NT2/D1 (cell line): ENCODE measurements at regions not wholly inside any gene's neighbourhood (a gene's known extent, or its start where the extent isn't known, plus 50 kb on each side); places are given as distances from the start of the nearest gene placed in this dataset.
"Not testable (repeated sequence)": the region's sequence is repeated elsewhere in the genome, so short reads cannot be mapped to it uniquely, and the experiment has no call there.

ENCODE experiments used
- DNase-seq: peaks from one replicate; pipeline ENCODE4 v3.0.0-alpha.2; 2011; ENCODE audit warnings: low read depth, low spot score
- H3K27me3 ChIP-seq: 2 replicates; pipeline ENCODE4 v1.6.0; 2011; ENCODE audit warnings: mild to moderate bottlenecking; ENCODE audit not compliant: insufficient read length, insufficient read depth
- H3K36me3 ChIP-seq: 2 replicates; pipeline ENCODE4 v1.6.1; 2011; ENCODE audit warnings: mild to moderate bottlenecking, low read length, mixed read lengths; ENCODE audit not compliant: insufficient read depth, insufficient read length
- H3K4me1 ChIP-seq: 2 replicates; pipeline ENCODE4 v1.5.1; 2011; ENCODE audit not compliant: insufficient read depth, insufficient read length
- H3K4me3 ChIP-seq: 2 replicates; pipeline ENCODE4 v1.5.1; 2011; ENCODE audit warnings: low read depth; ENCODE audit not compliant: insufficient read length
- H3K9ac ChIP-seq: 2 replicates; pipeline ENCODE4 v1.6.0; 2011; ENCODE audit warnings: low read depth; ENCODE audit not compliant: insufficient read length
- H3K9me3 ChIP-seq: 2 replicates; pipeline ENCODE4 v1.5.1; 2011; ENCODE audit warnings: mild to moderate bottlenecking, low read length; ENCODE audit not compliant: insufficient read depth
- SUZ12 ChIP-seq: IDR thresholded peaks from 2 replicates; pipeline ENCODE4 v1.6.1; 2011; ENCODE audit not compliant: insufficient read length, insufficient read depth; ENCODE audit errors: extremely low read depth
- YY1 ChIP-seq: IDR thresholded peaks from 2 replicates; pipeline ENCODE4 v1.6.1; 2011; ENCODE audit not compliant: insufficient read length, insufficient read depth
- ZNF274 ChIP-seq: IDR thresholded peaks from 2 replicates; pipeline ENCODE4 v1.6.1; 2011; ENCODE audit warnings: mild to moderate bottlenecking, low read depth, low read length

- H3K4me3 ChIP-seq = no peak overlapping the region
- no peaks in the 10 kb centered on the region for H3K36me3 ChIP-seq
- no peak overlapping the region for H3K9ac ChIP-seq
- DNase-seq = no peak
- no peaks in the 10 kb centered on the region for H3K27me3 ChIP-seq
- no peaks in the 10 kb centered on the region for H3K9me3 ChIP-seq
- TF ChIP-seq SUZ12 (no peak), ZNF274 (no peak)
- no peaks in the 10 kb centered on the region for H3K4me1 ChIP-seq
These were observed 53.0 kb downstream of the ACTBL2 start for GRCh38 chr5:57429513-57430120.

- not testable (repeated sequence) for H3K36me3 ChIP-seq
These were observed 53.6 kb downstream of the ACTBL2 start for GRCh38 chr5:57429021-57429420.

GRCh38 chr5:57422993-57423392 lies 59.6 kb downstream of the ACTBL2 start:
- no peaks in the 10 kb centered on the region for H3K9me3 ChIP-seq
- no peaks in the 10 kb centered on the region for H3K27me3 ChIP-seq
- no peak for DNase-seq
- H3K4me3 ChIP-seq = no peak overlapping the region
- no peaks in the 10 kb centered on the region for H3K4me1 ChIP-seq
- H3K36me3 ChIP-seq = no peaks in the 10 kb centered on the region
- no peak overlapping the region for H3K9ac ChIP-seq
- no peak for TF ChIP-seq SUZ12
- TF ChIP-seq YY1 = no peak

More at GRCh38 chr5:57429021-57429420, 53.6 kb downstream of the ACTBL2 start:
- not testable (repeated sequence) for H3K9ac ChIP-seq, H3K9me3 ChIP-seq, H3K4me1 ChIP-seq, DNase-seq, H3K27me3 ChIP-seq, H3K4me3 ChIP-seq

- H3K9me3 ChIP-seq = no peaks in the 10 kb centered on the region
- no peak overlapping the region for H3K4me3 ChIP-seq
- no peaks in the 10 kb centered on the region for H3K27me3 ChIP-seq
- H3K9ac ChIP-seq = no peak overlapping the region
- TF ChIP-seq ZNF274 (no peak), SUZ12 (no peak), YY1 (no peak)
- no peaks in the 10 kb centered on the region for H3K36me3 ChIP-seq
- H3K4me1 ChIP-seq = no peaks in the 10 kb centered on the region
- DNase-seq = no peak
These were observed 60.3 kb downstream of the ACTBL2 start for GRCh38 chr5:57422341-57422740.

GRCh38 chr5:57420801-57421200 lies 61.8 kb downstream of the ACTBL2 start:
- Histone ChIP-seq H3K4me1 (no peaks in the 10 kb centered on the region), H3K36me3 (no peaks in the 10 kb centered on the region), H3K9ac (no peak overlapping the region), H3K27me3 (no peaks in the 10 kb centered on the region), H3K9me3 (no peaks in the 10 kb centered on the region), H3K4me3 (no peak overlapping the region)
- TF ChIP-seq ZNF274 (no peak), YY1 (no peak), SUZ12 (no peak)
- no peak for DNase-seq

GRCh38 chr5:57417971-57418370 lies 64.6 kb downstream of the ACTBL2 start:
- Histone ChIP-seq H3K27me3 (no peaks in the 10 kb centered on the region), H3K9ac (no peak overlapping the region), H3K36me3 (no peaks in the 10 kb centered on the region), H3K4me1 (no peaks in the 10 kb centered on the region), H3K9me3 (no peaks in the 10 kb centered on the region), H3K4me3 (no peak overlapping the region)
- DNase-seq = no peak
- no peak for TF ChIP-seq ZNF274
- TF ChIP-seq SUZ12 = no peak
- no peak for TF ChIP-seq YY1

- Histone ChIP-seq H3K9me3 (no peaks in the 10 kb centered on the region), H3K4me1 (no peaks in the 10 kb centered on the region), H3K4me3 (no peak overlapping the region), H3K27me3 (no peaks in the 10 kb centered on the region), H3K9ac (no peak overlapping the region), H3K36me3 (no peaks in the 10 kb centered on the region)
- no peak for DNase-seq
- TF ChIP-seq ZNF274 (no peak), YY1 (no peak), SUZ12 (no peak)
These were observed 65.3 kb downstream of the ACTBL2 start for GRCh38 chr5:57417320-57417719.
